GM13976 (cell line): ENCODE measurements at regions not wholly inside any gene's neighbourhood (a gene's known extent, or its start where the extent isn't known, plus 50 kb on each side); places are given as distances from the start of the nearest gene placed in this dataset.

ENCODE experiments used
- DNase-seq: peaks from one replicate; pipeline ENCODE4 v3.0.0; 2012; ENCODE audit warnings: low spot score
- in situ Hi-C: fragments of 300-500 bp; cut with MboI; formaldehyde crosslinking; loops from one replicate; pipeline ENCODE4 v1.12.0; 2022; ENCODE audit warnings: low sequenced_read_pairs, mixed read lengths, inconsistent platforms; ENCODE audit not compliant: unreplicated experiment
- TF ChIP-seq, protein P1 (sequence below): IDR thresholded peaks from 2 replicates; pipeline ENCODE4 v1.5.1; 2012; ENCODE audit warnings: borderline replicate concordance, mild to moderate bottlenecking; ENCODE audit not compliant: insufficient read depth; ENCODE audit errors: extremely low read depth, missing control alignments, control extremely low read depth

DNA sequence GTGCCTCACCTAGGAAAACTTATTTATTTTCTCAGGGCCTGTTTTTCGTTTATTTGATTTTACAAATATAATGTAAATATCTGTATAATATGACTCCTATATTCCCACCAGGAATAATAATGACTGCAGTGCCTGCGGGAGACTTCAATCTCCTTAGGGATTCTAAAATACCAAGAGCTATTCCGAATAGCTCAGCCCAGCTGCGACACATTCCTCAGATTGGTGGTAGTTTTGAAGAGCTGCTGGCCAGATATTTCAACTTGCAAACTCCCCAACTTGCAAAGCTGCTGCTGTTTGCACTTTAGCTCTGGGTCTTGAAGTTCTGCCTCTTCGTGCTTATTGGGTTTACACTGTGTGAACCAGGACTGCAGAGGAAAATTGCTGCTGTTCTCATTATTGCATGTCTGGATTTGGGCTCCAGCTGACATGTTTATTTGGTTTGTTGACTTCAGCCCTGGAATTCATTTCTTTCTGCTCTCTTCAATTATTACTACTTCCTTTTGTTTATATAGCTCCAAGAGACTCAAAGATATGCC lies 480.2 kb upstream of the CHST9 start:
- in situ Hi-C loops: no loop called here
- TF ChIP-seq, protein P1, sequence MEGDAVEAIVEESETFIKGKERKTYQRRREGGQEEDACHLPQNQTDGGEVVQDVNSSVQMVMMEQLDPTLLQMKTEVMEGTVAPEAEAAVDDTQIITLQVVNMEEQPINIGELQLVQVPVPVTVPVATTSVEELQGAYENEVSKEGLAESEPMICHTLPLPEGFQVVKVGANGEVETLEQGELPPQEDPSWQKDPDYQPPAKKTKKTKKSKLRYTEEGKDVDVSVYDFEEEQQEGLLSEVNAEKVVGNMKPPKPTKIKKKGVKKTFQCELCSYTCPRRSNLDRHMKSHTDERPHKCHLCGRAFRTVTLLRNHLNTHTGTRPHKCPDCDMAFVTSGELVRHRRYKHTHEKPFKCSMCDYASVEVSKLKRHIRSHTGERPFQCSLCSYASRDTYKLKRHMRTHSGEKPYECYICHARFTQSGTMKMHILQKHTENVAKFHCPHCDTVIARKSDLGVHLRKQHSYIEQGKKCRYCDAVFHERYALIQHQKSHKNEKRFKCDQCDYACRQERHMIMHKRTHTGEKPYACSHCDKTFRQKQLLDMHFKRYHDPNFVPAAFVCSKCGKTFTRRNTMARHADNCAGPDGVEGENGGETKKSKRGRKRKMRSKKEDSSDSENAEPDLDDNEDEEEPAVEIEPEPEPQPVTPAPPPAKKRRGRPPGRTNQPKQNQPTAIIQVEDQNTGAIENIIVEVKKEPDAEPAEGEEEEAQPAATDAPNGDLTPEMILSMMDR: no peak
- DNase-seq: no peak

GRCh38 chr18:27662949-27663348 lies 477.8 kb upstream of the CHST9 start:
- TF ChIP-seq, protein P1: no peak
- in situ Hi-C loops: no loop called here
- no peak for DNase-seq

GRCh38 chr18:27662537-27662936 lies 477.4 kb upstream of the CHST9 start:
- no peak for DNase-seq
- TF ChIP-seq, protein P1: no peak
- in situ Hi-C loops: no loop called here

DNA sequence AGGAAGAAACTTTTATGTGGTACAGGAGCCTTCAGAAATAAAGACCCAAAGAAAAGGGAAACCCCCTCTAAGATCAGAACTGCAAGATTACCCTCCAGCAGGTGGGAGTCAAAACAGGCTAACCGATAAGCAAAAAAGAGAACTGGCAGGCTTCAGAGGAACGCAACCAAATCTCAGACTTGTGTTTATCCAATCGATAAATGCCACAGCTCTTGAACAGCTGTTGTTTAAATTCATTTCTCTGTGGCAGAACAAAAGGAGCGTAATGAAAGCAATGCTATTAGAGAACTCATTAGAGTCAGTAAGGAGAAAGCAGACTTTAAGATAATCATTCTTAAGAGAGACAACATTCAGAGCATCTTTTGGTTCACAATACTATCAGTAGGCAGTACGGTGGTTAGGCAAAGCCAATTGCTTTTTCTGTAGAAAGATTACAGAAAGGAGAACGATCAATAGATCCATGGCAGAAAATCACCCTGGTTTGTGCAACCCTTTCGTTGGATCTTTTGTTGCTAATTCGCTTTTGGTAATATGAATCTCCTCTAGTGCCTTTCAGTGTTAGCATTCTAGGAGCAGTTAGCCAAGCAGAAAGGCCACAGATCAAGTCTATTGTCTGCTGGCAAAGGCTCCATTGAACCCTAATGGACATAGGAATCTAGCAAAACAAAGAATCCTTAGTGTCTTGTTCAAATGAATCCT lies 476.4 kb upstream of the CHST9 start:
- DNase-seq: no peak
- TF ChIP-seq, protein P1: no peak
- in situ Hi-C loops: no loop called here

GRCh38 chr18:27656905-27657304 lies 471.8 kb upstream of the CHST9 start:
- in situ Hi-C loops: no loop called here
- TF ChIP-seq, protein P1: no peak

DNA sequence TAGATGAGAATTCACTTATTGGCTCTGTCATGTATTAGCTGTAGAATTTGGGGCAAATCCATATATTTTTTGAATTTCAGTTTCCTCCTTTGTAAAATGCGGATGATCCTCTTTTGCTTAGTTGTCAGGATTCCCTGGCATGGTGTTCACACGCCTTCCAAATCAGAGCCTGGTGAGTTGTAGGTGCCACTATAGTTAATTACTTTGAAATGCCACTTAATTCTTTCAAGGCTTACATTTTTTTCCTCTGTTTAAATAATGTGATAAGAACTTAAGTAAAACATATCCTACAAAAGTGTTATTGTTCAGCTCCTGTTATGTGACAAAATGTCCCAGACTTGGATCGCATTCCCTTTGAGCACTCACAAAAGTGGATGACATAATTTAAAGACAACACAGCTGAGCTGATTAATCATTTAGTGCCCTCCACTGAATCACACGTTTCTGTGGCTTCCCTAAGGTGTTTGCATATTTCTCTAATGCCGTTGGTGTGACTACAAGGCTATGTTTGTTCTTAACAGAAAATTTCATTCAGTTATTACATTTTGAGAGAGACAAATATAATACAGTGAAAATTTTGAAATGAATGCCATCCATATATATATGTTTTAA lies 471.2 kb upstream of the CHST9 start:
- in situ Hi-C loops: no loop called here
- TF ChIP-seq, protein P1: no peak
- DNase-seq: no peak

More at GRCh38 chr18:27656905-27657304, 471.8 kb upstream of the CHST9 start:
- DNase-seq: no peak

GRCh38 chr18:27653247-27653646 lies 468.1 kb upstream of the CHST9 start:
- DNase-seq: no peak
- TF ChIP-seq, protein P1: no peak
- in situ Hi-C loops: no loop called here
